ENCODE measurements at regions not wholly inside any gene's neighbourhood (a gene's known extent, or its start where the extent isn't known, plus 50 kb on each side); places are given as distances from the start of the nearest gene placed in this dataset.

- ChIA-PET CTCF (interaction anchor here (0.6 to 2.0 kb wide), 7 partner anchors 13 to 78 kb away, joined by 3 to 6 read pairs (median 4); no protein-coding TSS in a partner anchor), POLR2A (no interaction called here)
- no peak overlapping the region for H3K27ac ChIP-seq (ENCODE audit: extremely low read depth, low read depth, low read length)
- H3K4me1 ChIP-seq (ENCODE audit: control insufficient read depth, insufficient read depth, low read length): no peaks in the 10 kb centered on the region
- H3K4me3 ChIP-seq (ENCODE audit: low read depth, low read length): no peak overlapping the region
- TF ChIP-seq ZFP69B (tag by site-specific recombination; IDR thresholded peaks at IDR 0.05) (no peak), ZNF623 (tag by site-specific recombination; IDR thresholded peaks at IDR 0.05) (no peak), ZNF624 (tag by site-specific recombination; IDR thresholded peaks at IDR 0.05) (no peak), ZNF341 (tag by site-specific recombination; IDR thresholded peaks at IDR 0.05; ENCODE audit: low read depth) (no peak), ZNF354C (tag by site-specific recombination; IDR thresholded peaks at IDR 0.05; ENCODE audit: borderline replicate concordance, low read depth) (no peak), ZNF555 (tag by site-specific recombination; conservative IDR thresholded peaks at IDR 0.05) (no peak), ZBTB20 (tag by site-specific recombination; IDR thresholded peaks at IDR 0.05) (no peak), ZNF501 (tag by site-specific recombination; IDR thresholded peaks at IDR 0.05) (no peak), SP2 (tag by site-specific recombination; IDR thresholded peaks at IDR 0.05) (no peak), ZNF24 (tag by site-specific recombination; IDR thresholded peaks at IDR 0.05) (no peak), MEIS1 (CRISPR knock-in tag; IDR thresholded peaks at IDR 0.05; ENCODE audit: borderline replicate concordance) (no peak), REPIN1 (tag by site-specific recombination; IDR thresholded peaks at IDR 0.05; ENCODE audit: low read depth) (no peak), ZNF248 (tag by site-specific recombination; IDR thresholded peaks at IDR 0.05) (no peak), ZNF664 (tag by site-specific recombination; IDR thresholded peaks at IDR 0.05) (no peak)
- no peaks in the 10 kb centered on the region for H3K36me3 ChIP-seq (ENCODE audit: control insufficient read depth in 2 of 2, insufficient read depth in 1 of 2, low read length in 2 of 2)
- no peaks in the 10 kb centered on the region for H3K9me3 ChIP-seq (ENCODE audit: control insufficient read depth, insufficient read depth, low read depth, low read length)
Observed at GRCh38 chr3:159928666-159929065, 60.0 kb upstream of the IL12A start.

DNA sequence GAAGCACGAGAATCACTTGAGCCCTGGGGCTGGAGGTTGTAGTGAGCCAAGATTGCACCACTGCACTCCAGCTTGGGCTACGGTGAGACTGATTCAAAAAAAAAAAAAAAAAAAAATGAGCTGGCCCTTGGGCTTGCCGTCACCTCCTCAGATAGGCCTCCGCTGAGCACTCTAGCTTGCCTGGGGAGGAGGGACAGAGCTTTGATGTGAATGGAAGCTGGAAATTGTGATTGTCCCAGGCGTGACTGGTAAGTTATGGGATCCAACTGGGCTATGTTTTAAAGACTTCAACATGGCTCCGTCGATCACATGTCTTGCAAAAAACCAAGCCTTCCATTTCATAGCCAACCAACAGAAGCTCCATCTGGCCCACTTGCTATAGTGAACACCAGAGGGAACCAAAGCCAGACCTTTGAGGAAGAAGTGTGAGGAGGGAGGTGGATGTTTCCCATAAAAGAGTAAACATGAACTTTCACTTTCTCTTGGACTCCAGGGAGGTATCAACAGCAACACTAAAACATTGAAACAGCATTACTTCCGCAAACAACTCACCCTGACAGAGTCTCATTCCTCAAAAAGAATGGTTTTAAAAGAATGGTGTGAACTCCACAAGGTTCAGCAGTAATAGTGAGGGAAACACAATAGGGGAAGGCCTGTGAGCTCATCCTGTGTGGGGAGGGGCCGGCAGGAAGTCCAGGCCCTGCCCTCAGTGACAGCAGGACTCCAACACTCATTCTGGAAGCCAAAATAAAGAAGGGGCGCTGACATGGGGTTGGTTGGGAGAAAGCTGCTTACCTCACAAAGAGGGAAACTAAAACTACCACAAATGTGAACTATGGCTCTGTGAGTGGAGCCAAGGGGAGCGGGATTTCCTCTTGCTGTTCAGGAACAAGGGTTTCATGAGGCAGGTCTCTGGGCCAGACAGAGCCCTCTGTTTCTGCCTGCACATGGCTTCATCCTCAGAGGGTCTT is 59.2 kb upstream of the IL12A start:
- no peaks in the 10 kb centered on the region for H3K36me3 ChIP-seq (ENCODE audit: control insufficient read depth in 2 of 2, insufficient read depth in 1 of 2, low read length in 2 of 2)
- H3K4me3 ChIP-seq (ENCODE audit: low read depth, low read length): no peak overlapping the region
- no peaks in the 10 kb centered on the region for H3K9me3 ChIP-seq (ENCODE audit: control insufficient read depth, insufficient read depth, low read depth, low read length)
- CTCF ChIA-PET: interaction anchor here (0.9 to 2.0 kb wide), 5 partner anchors 12 to 77 kb away, joined by 3 to 6 read pairs (median 5); no protein-coding TSS in a partner anchor
- POLR2A ChIA-PET: no interaction called here
- TF ChIP-seq ZNF394 (tag by site-specific recombination; IDR thresholded peaks at IDR 0.05; ENCODE audit: borderline replicate concordance) (no peak), ZNF239 (tag by site-specific recombination; IDR thresholded peaks at IDR 0.05) (no peak), ZNF18 (tag by site-specific recombination; IDR thresholded peaks at IDR 0.05) (0 out of 2 replicates have a peak, but pooled peaks have one; percentile 19), ZNF626 (tag by site-specific recombination; IDR thresholded peaks at IDR 0.05) (no peak)
- TF ChIP-seq, protein P1, sequence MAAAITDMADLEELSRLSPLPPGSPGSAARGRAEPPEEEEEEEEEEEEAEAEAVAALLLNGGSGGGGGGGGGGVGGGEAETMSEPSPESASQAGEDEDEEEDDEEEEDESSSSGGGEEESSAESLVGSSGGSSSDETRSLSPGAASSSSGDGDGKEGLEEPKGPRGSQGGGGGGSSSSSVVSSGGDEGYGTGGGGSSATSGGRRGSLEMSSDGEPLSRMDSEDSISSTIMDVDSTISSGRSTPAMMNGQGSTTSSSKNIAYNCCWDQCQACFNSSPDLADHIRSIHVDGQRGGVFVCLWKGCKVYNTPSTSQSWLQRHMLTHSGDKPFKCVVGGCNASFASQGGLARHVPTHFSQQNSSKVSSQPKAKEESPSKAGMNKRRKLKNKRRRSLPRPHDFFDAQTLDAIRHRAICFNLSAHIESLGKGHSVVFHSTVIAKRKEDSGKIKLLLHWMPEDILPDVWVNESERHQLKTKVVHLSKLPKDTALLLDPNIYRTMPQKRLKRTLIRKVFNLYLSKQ (tag by site-specific recombination; IDR thresholded peaks at IDR 0.05; ENCODE audit: borderline replicate concordance): no peak
- TF ChIP-seq, protein P2, sequence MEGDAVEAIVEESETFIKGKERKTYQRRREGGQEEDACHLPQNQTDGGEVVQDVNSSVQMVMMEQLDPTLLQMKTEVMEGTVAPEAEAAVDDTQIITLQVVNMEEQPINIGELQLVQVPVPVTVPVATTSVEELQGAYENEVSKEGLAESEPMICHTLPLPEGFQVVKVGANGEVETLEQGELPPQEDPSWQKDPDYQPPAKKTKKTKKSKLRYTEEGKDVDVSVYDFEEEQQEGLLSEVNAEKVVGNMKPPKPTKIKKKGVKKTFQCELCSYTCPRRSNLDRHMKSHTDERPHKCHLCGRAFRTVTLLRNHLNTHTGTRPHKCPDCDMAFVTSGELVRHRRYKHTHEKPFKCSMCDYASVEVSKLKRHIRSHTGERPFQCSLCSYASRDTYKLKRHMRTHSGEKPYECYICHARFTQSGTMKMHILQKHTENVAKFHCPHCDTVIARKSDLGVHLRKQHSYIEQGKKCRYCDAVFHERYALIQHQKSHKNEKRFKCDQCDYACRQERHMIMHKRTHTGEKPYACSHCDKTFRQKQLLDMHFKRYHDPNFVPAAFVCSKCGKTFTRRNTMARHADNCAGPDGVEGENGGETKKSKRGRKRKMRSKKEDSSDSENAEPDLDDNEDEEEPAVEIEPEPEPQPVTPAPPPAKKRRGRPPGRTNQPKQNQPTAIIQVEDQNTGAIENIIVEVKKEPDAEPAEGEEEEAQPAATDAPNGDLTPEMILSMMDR (tag by site-specific recombination; IDR thresholded peaks at IDR 0.05): 0 out of 2 replicates have a peak, but pooled peaks have one; percentile 7
- no peak overlapping the region for H3K27ac ChIP-seq (ENCODE audit: extremely low read depth, low read depth, low read length)
- no peaks in the 10 kb centered on the region for H3K4me1 ChIP-seq (ENCODE audit: control insufficient read depth, insufficient read depth, low read length)

Measured in HEK293 (cell line).